ENCODE measurements at regions not wholly inside any gene's neighbourhood (a gene's known extent, or its start where the extent isn't known, plus 50 kb on each side); places are given as distances from the start of the nearest gene placed in this dataset.

DNA sequence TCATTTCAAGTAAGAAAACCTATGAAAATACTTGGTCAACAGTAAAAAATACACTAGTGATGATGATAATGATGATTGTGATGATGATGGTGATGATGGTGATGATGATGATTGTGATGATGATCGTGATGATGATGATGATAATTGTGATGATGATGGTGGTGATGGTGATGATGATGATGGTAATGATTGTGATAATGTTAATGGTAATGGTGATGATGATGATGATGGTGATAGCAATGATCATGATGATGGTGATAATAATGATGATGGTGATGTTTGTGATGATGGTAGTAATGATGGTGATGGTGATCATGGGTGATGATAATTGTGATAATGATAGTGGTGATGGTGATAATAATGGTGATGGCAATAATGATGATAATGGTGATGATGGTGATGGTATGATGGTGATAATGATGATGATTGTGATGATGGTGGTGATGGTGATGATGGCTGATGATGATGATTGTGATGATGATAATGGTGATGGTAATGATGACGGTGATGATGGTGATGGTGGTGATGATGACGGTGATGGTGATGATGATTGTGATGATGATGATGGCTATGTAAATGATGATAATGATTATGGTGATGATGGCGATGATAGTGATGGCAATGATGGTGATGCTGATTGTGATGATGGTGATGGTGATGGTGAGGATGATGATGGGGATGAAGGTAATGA is 62.1 kb downstream of the VCX3A start:
- DNase-seq = no peak

DNA sequence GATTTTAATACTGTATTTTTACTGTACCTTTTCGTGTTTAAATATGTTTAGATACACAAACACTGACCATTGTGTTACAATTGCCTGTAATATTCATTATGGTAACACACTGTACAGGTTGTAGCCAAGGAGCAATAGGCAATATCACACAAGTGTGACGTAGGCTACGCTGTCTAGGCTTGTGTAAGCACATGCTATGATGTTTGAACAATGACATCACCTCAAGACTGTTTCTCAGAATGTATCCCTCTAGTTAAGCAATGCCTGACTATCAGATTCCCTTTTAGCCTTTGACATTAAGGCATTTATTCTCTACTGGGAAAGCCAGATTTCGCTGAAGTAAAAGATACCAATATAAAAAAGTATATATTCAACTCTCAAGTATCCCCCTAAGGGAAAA is 66.2 kb downstream of the VCX3A start:
- DNase-seq = no peak

DNA sequence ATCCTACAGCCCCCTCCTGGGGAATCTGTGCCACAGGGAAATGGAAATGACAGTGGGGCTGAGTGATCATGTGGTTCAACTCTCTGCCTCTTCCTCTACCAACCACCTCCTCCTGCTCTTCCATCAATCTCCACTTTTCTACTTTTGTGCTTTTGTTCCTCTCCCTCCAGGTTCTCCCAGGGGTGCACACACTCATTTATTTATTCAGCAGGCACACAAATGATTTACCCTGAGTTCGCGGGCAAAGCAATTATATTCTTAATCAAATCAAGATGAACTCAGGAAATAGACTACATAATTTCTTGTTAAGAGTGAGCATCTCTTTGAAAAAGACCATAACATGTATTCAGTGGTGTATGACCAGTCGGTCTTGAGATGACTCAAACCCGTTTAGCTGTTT is 69.2 kb downstream of the VCX3A start:
- DNase-seq = no peak

DNA sequence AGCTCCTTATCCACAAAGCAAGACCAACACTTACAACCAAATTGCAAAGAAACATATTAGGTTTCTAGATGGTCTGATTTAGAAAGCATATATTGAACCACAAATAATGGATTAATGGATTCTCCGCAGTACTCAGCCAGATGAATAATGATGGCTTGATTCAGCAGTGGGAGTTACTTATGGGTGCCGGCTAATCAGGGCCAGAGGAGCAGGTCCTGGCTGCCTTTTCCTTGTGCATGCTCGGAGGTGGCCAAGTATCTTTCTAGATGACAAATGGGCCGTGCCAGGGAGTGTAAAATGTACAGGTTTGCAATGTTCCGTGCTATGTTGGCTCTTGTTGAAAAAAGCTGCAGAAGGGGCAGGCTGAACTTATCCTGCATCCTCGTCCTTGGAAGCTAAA is 70.2 kb downstream of the VCX3A start:
- DNase-seq = no peak

DNA sequence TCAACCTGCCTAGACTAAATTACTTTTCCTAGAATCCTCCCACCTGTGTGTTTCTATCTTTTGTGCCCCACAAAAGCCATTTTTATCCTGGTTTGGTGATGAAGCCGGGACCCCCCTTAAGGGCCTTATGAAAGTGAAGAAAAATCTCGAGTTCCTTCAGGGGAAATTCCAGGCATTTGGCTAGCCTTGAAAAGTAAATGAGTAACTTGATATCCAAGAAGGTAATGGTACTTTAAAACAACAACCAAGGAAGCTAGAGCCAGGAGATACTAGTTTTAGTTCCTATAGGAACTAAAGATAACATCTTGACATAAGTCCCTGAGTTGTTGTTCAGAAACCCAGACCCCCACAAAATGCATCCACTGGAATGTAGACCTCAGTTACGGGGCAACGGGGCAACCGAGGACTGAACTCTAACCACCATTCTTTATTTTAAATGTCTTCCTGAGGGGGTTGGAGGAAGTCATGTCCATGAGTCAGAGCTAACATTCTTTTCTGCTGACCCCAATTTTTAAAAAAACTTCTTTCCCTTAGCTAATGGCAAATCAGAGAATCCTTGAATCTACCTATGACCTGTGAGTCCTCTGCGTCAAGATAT is 73.9 kb downstream of the VCX3A start:
- DNase-seq = no peak

DNA sequence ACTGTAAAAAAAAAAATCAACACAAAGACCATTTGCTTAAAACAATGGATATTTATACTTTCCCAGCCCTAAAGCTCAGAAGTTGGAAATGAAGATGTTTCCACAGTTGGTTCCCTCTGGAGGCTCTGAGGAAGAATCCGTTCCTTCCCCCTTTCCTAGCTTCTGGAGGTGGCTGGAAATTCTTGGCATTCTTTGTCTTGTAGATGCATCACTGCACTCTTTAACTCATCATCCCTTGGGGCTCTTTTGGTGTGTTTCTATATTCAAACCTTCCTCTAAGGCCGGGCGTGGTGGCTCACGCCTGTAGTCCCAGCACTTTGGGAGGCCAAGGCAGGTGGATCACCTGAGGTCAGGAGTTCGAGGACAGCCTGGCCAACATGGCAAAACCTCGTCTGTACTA is 78.7 kb downstream of the VCX3A start:
- DNase-seq = no peak

DNA sequence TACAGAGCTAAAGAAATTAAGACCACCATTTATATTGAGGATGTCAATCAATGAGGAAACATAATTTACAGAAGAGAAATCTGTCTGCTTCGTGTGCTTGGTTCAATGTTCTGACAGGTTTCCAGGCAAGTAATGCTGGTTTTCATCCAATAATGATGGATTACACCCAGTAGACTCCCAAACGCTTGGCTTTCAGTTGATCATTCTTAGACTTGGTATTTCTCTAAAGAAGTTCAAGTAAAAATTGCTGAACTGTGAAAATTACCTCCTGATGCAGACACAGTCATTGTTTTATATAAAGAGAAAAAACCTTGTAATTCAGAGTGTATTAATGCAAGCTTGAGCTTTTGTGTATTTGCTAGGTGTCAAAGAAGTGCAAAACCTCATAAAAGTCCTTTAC is 85.0 kb downstream of the VCX3A start:
- no peak for DNase-seq

DNA sequence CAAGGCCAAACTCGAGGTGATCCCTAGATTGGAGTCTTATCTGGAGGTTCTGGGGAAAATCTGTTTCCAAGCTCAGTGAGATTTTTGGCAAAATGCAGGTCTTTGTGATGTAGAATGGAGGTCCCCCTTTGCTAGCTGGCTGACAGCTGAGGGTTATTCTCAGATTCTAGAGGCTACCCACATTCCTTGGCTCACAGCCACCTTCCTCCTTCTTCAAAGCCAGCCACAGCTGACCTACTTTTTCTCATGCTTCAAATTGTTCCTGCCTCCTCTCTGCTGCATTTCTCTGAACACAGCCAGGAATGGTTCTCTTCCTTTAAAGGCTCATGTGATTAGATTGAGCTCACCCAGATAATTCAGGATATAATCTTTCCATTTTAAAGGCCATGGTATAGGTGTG is 86.9 kb downstream of the VCX3A start:
- no peak for DNase-seq

DNA sequence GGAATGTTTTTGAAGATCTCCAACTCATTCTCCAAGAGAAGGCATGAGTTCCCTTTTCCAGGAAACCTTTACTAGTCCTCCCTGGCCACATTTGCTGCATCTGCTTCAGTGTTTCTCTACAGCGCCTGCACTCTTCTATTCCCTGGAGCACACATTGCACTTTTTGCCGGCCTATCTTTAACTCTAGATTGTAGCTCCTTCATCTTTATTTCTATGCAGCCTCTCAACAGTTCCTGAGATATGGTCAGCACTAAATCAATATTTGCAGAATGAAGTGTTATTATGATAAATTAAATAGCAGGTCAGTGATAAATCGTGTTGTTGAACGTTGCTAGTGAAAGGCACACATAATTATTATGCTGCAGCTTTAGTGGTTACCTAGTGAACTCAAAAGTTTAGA is 88.3 kb downstream of the VCX3A start:
- DNase-seq = no peak

DNA sequence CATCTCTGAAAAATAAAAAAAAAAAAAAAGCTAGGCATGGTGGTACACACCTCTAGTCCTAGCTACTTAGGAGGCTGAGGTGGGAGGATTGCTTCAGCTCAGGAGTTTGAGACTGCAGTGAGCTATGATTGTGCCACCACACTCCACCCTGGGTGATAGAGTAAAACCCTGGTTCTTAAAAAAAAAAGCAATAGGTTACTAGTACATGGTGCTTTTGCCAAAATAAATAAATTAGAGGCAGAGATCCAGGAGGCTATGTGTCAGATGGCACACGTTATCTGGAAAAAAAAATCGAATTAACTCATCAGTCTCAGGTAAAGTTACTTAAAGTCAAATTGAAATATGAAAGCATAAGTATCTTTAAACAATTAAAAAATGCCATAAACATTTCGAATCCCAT is 94.3 kb downstream of the VCX3A start:
- DNase-seq = no peak

DNA sequence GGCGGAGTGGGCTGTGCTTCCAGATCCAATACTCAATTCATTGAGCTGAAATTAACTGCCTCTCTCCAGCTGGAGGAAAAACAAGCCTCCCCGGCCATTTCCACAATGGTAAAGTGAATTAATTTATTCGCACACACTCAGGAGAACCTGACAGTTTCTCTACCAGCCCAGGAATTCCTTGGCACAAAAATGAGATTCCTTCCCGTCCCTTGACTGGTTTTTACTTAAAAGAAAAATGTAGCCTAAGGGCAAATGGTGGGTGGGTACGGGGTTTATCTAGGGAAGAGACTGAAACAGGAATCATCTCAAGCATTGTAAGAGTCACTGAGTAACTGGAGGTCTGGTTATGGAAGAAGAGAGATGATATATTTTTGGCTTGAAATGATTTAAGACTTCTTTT is 102.7 kb downstream of the VCX3A start:
- no peak for DNase-seq

DNA sequence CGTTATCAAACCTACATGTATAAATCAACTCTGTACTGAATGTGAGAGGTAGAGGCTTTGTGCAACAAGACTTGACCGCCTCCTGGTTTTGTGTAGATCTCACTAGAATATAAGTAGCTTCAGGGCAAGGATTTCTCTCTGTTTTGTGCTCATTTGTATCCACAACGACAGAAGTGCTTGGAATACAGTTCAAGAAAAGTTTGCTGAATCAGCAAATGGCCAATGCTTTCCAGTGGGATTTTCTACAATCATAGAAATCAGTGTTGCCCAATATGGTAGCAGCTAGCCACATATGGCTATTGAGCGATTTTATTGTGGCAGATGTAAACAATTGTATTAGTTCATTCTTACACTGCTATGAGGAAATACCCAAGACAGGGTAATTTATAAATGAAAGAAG is 127.4 kb downstream of the VCX3A start:
- DNase-seq = no peak

DNA sequence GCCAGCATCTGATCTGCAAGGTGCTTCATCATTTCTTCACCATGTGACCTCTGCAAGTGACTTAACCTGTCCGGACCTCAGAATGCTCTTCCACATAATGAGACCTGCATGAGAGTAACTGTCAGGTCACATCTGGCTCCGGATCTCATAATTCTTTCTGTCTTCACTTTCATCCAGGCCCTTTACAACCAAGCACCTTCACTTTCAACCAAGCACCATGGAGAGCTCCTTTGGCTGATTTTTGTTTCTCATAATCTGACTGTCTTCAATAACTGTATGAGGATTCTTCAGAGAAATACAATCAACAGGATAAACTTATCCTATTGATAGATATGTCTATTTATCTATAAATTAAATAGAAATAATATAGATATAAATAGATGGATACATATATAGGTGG is 148.1 kb downstream of the VCX3A start:
- no peak for DNase-seq

DNA sequence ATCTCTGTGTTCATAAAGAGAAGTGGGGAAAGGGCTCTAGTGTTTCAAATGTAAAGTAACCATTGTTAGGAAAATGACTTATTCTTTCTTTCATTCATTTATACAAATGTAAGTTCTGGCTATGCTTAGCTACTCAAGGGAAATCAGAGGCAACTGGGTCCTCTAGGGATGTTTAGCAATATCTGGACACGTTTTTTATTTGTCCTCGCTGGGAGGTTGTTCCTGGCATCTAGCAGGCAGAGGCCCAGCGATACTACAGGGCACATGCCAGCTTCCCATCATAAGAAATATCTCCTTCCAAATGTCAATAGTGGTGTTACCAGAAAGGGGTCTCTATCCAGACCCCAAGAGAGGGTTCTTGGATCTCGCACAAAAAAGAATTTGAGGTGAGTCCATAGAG is 150.0 kb downstream of the VCX3A start:
- DNase-seq = no peak

DNA sequence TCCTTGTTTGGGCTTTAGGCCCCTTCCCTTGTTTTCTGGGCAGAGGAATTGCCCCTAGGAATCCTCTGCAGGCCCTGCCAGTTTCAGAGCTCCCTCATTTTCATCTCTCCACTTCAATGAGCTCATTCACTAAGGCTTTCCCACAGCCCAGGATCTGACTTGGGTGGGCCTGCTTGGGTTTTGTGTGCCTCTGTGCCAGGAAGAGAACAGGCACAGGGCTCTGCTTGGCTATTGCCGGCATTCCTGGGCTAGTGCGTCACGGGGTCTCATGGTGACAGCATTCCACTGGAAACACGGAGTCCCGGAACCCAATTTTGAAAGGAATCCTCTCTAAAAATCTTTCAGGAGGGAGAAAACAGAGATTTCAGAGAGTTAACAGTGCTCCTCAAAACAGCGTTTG is 150.5 kb downstream of the VCX3A start:
- DNase-seq = peak; percentile 14

DNA sequence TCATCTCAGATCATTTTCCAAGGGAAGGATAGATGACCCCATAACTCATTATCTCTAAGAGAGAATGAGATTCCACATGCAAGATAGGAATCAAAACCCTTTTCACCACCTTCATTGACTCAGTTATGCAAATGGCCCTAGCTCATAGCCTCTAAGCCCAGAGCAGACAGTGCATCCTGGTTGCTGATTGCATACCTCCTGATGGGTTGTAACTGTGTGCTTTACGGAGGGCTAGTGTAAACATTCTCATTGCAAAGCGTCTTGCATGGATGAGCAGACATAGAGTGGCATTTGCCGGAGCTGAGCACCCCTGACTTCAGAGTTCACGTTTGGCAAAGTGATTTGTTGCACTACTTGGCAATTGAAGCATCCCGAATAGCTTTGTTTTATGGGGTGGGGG is 151.0 kb downstream of the VCX3A start:
- DNase-seq = no peak

DNA sequence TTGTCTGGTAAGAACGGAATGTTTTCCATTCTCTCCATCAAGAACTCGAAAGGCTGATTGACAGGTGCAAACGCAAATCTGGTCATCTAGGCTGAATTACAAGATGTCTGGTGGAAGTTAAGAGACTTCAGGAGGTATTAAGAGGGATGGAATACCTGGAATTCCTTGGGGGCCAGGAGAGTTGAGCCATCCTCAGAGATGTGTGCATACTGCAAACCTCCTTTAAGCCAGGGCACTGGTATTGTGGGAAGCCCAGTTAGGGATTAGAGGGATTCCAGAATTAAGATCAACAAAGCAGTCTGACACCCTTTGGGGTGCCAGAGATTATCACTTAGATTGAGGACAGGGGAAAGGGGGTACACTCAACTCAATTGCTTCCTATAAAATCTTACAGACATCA is 151.4 kb downstream of the VCX3A start:
- no peak for DNase-seq

DNA sequence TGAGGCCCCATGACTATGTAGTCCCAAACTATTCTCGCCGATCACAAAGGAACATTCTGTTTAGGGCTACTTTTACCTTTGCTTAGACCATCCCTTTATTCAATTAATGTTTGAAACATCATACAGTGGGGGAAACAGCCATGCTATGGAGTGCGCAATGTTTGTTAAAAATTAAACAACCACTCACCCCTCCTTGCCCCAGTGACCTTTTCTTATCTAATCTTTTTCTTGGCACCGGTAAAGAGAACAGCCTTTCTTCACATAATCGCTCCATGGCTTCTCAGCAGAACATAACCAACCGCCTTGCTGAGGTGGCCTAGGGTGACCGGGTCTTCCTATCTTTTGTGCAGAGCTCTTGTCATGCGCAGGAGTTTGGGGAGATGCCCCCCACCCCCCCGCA is 152.6 kb downstream of the VCX3A start:
- no peak for DNase-seq

DNA sequence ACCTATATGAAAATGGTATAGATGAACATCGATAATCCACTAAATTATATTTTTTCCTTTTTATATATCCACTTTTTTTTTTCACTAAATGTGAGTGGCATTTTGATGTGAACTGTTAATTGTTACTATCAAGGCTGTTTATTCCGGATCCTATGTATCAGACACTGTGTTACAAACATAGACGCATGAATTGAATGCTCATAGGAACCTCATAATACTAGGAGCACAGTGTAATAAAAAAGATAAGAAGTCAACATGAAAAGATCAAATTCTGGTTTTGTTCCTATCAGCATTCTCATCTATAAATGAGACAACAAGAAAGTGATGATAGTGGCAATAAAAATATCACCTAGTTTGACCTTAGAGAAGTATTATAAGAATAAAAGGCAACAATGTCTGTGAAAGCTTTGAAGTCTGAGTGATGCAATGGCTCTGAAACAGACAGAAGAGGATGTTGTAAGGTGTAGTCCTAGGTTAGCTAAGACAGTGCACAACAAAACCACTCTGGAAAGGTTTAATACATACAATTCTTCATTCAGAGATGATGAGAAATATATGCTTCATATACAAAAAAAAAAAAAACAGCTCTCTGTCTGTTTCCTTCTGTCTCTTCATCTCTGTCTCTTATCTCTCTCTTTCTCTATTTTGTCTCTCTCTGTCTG is 148.6 kb upstream of the NLGN4X start:
- DNase-seq = no peak

DNA sequence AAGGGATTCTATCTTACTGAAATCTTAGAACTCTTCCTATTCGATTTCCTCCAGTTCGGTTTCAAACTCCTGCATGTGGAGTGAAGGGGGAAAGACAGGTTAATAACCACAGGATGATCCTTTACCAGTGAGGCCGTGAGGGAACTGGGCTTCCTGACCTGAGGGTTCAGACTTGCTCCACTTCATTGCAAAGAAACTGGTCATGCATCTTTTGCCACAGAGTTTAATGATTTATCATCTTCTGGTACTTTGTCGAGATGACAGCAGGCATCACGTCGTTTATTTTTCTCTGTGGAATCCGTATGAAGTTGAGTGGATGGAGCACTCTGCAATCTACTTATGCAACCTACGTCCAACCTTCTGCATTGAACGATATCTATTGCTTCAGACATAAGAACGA is 145.9 kb upstream of the NLGN4X start:
- DNase-seq = no peak

DNA sequence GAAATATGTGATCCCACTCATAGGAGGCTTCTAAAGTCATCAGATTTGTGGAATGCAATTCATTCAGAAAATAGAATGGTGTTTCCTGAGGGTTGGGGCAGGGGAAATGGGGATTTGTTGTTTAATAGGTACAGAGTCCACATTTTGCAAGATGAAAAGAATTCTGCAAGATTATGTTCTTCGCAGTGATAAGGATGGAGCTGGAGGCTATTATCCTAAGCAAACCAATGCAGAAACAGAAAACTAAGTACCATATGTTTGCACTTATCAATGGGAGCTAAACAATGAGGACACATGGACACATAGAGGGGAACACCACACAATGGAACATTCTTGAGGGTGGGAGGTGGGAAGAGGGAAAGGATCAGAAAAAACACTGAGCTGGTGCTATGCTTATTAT is 144.3 kb upstream of the NLGN4X start:
- DNase-seq = no peak

DNA sequence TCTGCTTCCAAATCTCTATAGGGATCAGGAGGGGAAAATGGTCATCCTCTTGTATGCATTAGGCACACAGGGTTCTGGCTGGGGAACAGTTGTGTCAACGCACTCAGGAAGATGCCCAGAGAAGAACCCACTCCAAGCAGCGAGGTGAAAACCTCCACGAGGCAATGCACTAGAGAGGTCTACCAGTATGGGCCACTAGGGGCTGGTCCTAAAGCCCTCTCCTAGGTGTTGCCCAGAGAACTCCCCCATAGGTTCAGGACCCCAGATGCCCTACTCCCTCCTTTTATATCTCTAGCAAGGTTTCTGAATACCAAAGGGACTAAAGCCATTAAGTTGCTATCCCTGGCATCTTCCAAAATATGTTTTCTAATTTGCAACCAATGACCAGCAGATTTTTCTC is 142.7 kb upstream of the NLGN4X start:
- DNase-seq = no peak

DNA sequence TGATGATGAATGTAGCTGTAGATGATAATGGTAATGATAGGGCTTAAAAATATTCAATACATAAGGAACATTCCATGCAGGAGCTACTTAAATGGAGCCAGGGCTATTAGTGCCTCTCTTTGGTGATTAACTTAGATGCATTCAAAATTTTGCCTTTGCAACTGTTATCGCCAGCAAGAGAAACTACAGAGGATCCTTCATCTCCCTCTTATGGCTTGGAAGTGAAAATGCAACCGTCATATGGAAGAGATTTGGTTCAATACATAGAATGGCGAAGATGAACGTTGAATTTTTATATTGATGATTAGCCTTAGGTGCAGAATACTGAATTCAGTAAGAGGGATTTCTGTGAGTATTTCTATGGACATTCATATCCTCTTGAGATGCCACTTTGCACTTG is 134.5 kb upstream of the NLGN4X start:
- DNase-seq = no peak

DNA sequence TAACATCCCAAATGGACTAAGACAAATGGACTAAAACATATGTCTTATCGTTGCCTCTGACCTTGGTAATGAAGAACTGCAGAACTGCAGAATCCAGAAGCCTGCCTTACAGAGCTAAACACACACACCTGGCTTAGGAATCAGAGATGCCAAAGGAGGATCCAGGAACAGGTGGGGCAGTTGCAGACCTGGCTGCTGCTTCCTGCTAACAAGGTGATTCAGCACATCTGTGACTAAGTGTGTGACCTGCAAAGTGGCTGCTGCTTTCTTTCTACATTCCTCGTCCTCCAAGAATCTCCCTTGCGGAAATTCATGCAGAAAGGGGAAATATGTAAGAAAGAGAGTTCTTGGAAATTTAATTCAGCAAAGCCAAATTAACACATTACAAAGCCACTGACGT is 96.8 kb upstream of the NLGN4X start:
- no peak for DNase-seq

DNA sequence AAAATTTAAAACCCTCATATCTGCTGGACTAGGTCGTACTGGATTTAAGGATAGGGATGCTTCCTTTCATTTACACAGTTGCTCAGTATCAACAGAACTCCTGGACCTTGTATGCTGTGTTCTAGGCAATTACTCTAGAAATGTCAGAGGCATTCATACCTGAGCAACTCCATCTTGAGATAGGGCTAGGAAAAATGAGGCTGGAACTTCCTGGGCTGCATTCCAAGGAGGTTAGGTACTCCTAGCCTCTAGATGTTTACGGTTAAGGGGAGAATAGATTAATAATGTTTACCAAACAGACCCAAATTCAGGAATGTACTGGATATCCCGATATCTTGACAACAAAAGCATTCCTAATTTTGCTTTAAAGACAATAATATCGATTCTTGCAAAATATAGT is 84.7 kb upstream of the NLGN4X start:
- no peak for DNase-seq

Measured in right hindlimb (tissue), 1 donor.